GM10266 (cell line): ENCODE measurements at regions not wholly inside any gene's neighbourhood (a gene's known extent, or its start where the extent isn't known, plus 50 kb on each side); places are given as distances from the start of the nearest gene placed in this dataset.

ENCODE experiments used
- DNase-seq: peaks from one replicate; pipeline ENCODE4 v3.0.0; 2012; ENCODE audit errors: extremely low spot score
- CTCF ChIP-seq: IDR thresholded peaks from 2 replicates; pipeline ENCODE4 v1.5.1; 2012; ENCODE audit warnings: mild to moderate bottlenecking, low read depth; ENCODE audit not compliant: control insufficient read depth, insufficient read depth; ENCODE audit errors: missing control alignments

DNA sequence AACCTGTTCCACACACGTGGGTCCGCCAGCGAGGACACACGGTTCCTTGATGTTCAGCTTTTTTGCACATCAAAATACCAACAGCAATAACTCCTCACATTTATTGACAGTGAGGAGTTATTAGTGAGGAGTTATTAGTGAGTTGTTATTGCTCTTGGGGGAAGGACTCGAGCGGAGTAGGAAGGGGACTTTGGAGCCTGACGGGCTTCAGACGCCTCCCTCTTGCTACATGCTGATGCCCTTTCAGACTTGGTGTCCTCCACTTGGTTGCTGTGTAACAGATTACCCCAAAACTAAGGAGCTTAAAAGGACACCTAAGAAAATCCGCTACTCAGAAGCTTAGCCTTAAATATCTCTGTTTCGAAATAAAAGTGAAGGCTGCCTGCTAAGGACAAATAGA lies 181.9 kb upstream of the MSX2 start:
- DNase-seq, result no peak
- no peak for TF ChIP-seq CTCF

DNA sequence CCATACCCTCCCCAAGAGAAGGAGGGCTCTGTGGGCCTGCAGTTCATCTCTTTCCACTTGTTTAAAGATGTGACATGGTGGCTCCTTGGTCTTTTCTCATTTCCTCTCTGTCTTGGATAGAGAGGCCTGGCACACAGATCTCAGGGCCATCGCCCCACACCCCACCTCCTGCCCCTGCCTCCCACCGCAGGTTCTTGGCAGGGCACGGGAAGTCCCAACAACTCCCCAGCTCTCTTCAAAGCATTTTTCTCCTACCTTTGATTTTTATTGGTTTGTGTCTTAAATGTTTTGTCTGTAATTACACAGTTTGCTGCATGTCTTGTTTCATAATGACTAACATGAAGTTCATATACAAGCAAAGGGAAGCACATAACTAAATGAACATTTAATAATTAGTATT lies 178.5 kb upstream of the MSX2 start:
- no peak for TF ChIP-seq CTCF
- no peak for DNase-seq

DNA sequence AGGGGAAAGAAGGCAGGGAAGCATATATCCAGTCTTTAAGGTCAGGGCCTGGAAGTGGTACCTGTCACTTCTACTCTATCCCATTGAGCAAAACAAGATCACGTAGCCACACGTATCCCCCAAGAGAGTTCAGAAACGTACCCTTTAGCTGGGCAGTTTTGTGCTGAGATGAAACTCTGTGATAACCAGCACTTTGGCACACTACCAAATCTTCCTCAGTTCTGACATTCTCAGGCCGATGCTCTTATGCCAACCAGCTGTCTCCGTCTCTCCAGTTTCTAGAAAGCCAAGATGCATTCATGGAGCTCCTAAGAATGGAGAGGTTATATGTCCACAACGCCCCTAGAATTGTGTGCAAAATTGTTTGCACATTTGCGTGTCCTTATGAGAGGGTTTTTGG lies 176.6 kb upstream of the MSX2 start:
- DNase-seq, result no peak
- TF ChIP-seq CTCF, result no peak

DNA sequence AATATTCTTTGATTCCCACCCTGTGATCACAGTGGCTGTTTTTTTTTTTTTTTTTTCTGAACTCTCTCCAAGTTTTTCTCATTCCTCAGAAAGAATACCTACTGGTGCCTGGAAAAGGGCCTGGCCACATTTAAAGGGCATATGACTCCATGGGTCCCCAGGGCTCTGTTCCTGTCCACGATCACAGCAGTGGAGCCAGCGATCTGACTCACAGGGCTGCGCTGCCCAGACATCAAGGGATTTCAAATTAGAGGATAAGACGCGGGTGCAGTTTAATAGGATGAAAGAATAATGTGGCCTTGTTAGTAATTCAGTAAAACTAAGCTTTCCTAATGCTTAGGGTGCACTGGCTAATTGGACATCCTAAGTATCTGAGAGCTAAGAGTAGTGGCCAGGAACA lies 175.1 kb upstream of the MSX2 start:
- no peak for DNase-seq
- TF ChIP-seq CTCF, result no peak

DNA sequence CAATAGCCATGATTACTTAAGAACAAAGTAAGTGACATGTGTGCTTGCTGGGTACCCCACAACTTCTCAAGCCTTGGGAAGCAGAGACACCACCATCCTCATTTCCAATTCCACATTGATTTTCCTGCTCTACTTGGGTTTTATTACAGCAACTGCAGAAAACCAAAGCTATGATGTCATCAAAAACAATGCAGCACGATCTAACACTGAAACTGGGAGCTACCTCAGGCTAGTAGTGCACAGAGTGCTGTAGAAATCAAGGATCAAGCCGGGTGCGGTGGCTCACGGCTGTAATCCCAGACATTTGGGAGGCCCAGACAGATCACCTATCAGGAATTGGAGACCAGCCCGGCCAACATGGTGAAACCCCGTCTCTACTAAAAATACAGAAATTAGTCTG lies 174.4 kb upstream of the MSX2 start:
- DNase-seq, result no peak
- no peak for TF ChIP-seq CTCF

DNA sequence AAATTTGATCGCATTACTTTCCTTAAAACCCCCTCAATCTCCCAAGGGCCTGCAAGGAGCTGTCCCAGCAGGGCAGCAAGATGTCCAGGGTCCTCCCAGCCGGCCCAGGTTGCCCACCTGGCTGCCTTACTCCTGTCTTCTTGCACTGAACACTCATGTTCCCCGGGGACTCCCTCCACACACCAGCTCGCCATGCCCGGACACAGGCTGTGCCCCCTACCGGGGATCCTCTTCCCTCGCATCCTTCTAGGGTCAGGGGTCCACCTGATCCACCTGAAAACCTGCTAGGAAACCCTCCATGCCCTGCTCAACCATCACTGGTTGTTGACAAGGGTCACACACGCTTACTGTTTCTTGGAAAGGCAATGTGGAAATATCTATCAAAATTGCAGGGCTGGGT lies 172.0 kb upstream of the MSX2 start:
- TF ChIP-seq CTCF, result no peak
- no peak for DNase-seq

DNA sequence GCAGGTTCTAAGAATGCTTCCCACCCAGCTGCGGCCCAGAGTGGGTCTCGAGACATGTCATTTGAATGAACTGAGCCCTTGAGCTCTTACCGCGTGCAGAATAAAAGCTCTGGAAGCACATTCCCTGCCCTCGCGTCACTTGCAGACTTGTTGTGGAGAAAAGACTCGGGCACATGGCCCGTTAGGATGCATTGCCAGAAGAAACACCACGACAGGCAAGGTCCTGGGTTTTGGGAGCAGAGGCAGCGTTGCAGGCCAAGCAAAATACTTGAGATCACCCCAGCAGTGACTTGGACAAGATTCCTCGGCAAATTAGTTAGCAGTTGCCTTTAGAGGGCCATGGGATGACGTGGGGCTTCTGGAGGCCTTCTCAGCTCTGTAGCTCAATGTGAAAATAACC lies 170.8 kb upstream of the MSX2 start:
- no peak for TF ChIP-seq CTCF
- DNase-seq, result no peak

DNA sequence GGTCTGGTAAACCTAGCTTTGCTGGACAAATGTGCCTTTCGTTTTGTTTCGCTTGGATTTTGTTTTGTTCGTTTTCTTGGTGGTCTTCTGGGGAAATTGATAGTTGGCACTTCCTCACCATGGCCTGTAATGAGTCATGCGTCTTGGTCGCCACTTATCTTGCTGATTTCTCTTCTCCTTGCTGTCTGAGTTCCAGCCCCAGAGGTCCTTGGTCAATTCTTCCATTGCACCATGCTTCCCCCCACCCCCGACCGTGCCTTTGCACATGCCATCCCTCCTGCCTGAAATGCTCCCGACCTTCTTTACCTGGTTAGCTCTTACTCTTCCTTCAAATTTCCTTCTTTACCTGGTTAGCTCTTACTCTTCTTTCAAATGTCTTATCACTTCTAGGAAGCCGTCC lies 168.7 kb upstream of the MSX2 start:
- TF ChIP-seq CTCF, result no peak
- no peak for DNase-seq
